BE2C (cell line): ENCODE measurements at regions not wholly inside any gene's neighbourhood (a gene's known extent, or its start where the extent isn't known, plus 50 kb on each side); places are given as distances from the start of the nearest gene placed in this dataset.

Source experiments
- DNase-seq: peaks from one replicate; pipeline ENCODE4 v3.0.0-alpha.2; 2020
- H3K27me3 ChIP-seq: fragments of 250-450 bp; sonication (Bioruptor Pico); 2 replicates; pipeline ENCODE4 v1.5.1; 2020; ENCODE audit warnings: mild to moderate bottlenecking
- H3K36me3 ChIP-seq: fragments of 250-450 bp; sonication (Bioruptor Pico); 2 replicates; pipeline ENCODE4 v1.5.1; 2020; ENCODE audit warnings: mild to moderate bottlenecking
- H3K4me1 ChIP-seq: fragments of 250-450 bp; sonication (Bioruptor Pico); 2 replicates; pipeline ENCODE4 v1.5.1; 2020
- H3K4me3 ChIP-seq: 2 replicates; pipeline ENCODE4 v1.5.1; 2011; ENCODE audit warnings: low read depth, low read length
- H3K9me3 ChIP-seq: fragments of 250-450 bp; sonication (Bioruptor Pico); 2 replicates; pipeline ENCODE4 v1.5.1; 2020
- CTCF ChIP-seq: IDR thresholded peaks from 2 replicates; pipeline ENCODE4 v1.5.1; 2012; ENCODE audit warnings: mild to moderate bottlenecking, low read depth, low read length

DNA sequence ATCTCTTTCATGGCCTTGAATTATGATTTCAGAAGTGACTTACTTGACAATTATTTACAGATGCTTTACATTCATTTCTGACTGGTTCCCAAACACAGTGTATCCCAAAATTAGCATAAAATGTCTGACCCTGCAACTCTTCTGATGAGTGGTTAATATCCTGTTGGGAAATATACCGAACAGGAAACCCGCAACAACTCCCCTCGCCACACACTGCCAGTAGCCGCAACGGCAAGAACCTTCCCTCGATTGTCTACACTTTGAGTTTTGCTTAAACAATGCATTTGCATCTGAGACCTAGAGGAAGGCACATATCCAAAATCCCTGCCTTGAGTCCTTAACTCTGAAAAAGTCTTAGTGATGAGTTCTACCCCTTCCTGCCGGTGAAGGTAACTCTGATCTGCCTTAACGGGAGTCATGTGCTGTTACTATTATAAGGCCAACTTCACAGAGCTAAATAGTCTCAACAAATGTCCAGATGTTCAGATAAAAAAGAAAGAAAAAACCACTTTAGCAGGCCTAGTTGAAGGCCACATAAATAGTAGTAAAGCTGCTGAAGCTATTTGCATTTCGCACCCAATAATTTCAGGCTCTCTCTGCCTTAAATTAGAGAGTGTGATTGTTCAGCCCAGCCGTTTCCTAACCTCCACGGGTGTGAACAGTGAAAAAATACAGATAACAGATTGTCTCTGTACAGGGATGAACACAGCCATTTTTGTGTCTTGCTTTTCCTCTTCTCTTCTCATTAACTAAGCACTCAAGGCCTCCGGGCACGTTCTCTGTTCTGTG, 321.1 kb downstream of the HS3ST3B1 start:
- no peaks in the 10 kb centered on the region for H3K27me3 ChIP-seq
- no peak for TF ChIP-seq CTCF
- no peak overlapping the region for H3K4me3 ChIP-seq
- no peaks in the 10 kb centered on the region for H3K4me1 ChIP-seq
- no peak for DNase-seq
- H3K36me3 ChIP-seq, result no peaks in the 10 kb centered on the region
- no peaks in the 10 kb centered on the region for H3K9me3 ChIP-seq

DNA sequence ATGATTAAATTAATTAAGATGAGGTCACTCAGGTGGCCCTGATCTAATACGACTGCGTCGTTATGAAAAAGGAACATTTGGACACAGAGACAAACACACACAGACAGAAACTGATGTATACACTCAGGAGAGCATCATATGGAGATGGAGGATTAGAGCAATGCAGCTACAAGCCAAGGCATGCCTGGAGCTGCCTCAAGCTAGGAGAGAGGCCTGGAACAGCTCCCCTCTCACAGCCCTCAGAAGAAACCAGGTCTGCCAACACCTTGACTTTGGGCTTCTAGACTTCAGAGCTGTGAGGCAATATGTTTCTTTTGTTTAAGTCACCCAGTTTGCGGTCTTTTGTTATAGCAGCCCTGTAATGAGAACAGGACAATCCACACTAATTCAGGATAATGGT, 318.9 kb downstream of the HS3ST3B1 start:
- H3K4me1 ChIP-seq, result no peaks in the 10 kb centered on the region
- no peak for TF ChIP-seq CTCF
- H3K36me3 ChIP-seq, result no peaks in the 10 kb centered on the region
- no peak for DNase-seq
- no peak overlapping the region for H3K4me3 ChIP-seq
- no peaks in the 10 kb centered on the region for H3K27me3 ChIP-seq
- no peaks in the 10 kb centered on the region for H3K9me3 ChIP-seq

- DNase-seq, result no peak
- Histone ChIP-seq H3K4me1 (no peaks in the 10 kb centered on the region), H3K36me3 (no peaks in the 10 kb centered on the region), H3K27me3 (no peaks in the 10 kb centered on the region), H3K9me3 (no peaks in the 10 kb centered on the region), H3K4me3 (no peak overlapping the region)
- TF ChIP-seq CTCF, result no peak
Observed at GRCh38 chr17:14616528-14616927, 315.6 kb downstream of the HS3ST3B1 start.

GRCh38 chr17:14605267-14605599, 304.4 kb downstream of the HS3ST3B1 start:
- H3K4me3 ChIP-seq, result no peak overlapping the region
- no peak for DNase-seq
- H3K36me3 ChIP-seq, result no peaks in the 10 kb centered on the region
- no peaks in the 10 kb centered on the region for H3K4me1 ChIP-seq
- TF ChIP-seq CTCF, result no peak
- no peaks in the 10 kb centered on the region for H3K27me3 ChIP-seq
- H3K9me3 ChIP-seq, result no peaks in the 10 kb centered on the region

GRCh38 chr17:14604591-14605266, 303.8 kb downstream of the HS3ST3B1 start:
- no peaks in the 10 kb centered on the region for H3K36me3 ChIP-seq
- no peaks in the 10 kb centered on the region for H3K27me3 ChIP-seq
- no peak for DNase-seq
- no peak overlapping the region for H3K4me3 ChIP-seq
- no peaks in the 10 kb centered on the region for H3K9me3 ChIP-seq
- no peaks in the 10 kb centered on the region for H3K4me1 ChIP-seq
- TF ChIP-seq CTCF, result no peak

DNA sequence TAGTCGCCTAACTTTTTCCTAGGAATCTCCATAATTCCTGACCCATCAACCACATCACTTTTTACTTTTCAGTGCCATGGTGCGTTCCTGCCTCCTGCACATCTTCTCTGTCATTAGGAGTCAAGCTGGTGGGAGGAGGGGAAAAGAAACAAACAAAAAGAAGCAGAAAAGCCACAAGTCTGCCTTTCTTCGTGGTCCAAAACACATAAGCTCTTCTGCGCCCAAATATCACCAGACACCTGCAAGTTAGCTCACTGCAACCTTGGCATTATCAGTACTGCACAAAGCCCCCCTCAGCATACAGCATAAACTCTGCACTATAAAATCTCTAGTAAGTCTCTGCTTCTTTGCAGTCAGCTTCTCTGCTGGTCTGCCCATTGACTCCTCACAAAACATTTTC, 295.3 kb downstream of the HS3ST3B1 start:
- no peak for DNase-seq
- no peaks in the 10 kb centered on the region for H3K4me1 ChIP-seq
- H3K36me3 ChIP-seq, result no peaks in the 10 kb centered on the region
- no peak for TF ChIP-seq CTCF
- no peaks in the 10 kb centered on the region for H3K9me3 ChIP-seq
- H3K4me3 ChIP-seq, result no peak overlapping the region
- H3K27me3 ChIP-seq, result no peaks in the 10 kb centered on the region
